DND-41 (cell line): ENCODE measurements at regions not wholly inside any gene's neighbourhood (a gene's known extent, or its start where the extent isn't known, plus 50 kb on each side); places are given as distances from the start of the nearest gene placed in this dataset.

Experiments
- EZH2 ChIP-seq: IDR thresholded peaks from 3 replicates; pipeline ENCODE4 v1.6.1; 2012; ENCODE audit warnings: borderline replicate concordance, low read depth, mild to moderate bottlenecking, moderate library complexity, low read length, inconsistent platforms; ENCODE audit not compliant: severe bottlenecking
- TF ChIP-seq, protein P1 (sequence below): IDR thresholded peaks from 2 replicates; pipeline ENCODE4 v1.5.1; 2012; ENCODE audit warnings: borderline replicate concordance, low read length, moderate library complexity, mild to moderate bottlenecking; ENCODE audit not compliant: poor library complexity, severe bottlenecking; ENCODE audit errors: extremely low read depth

DNA sequence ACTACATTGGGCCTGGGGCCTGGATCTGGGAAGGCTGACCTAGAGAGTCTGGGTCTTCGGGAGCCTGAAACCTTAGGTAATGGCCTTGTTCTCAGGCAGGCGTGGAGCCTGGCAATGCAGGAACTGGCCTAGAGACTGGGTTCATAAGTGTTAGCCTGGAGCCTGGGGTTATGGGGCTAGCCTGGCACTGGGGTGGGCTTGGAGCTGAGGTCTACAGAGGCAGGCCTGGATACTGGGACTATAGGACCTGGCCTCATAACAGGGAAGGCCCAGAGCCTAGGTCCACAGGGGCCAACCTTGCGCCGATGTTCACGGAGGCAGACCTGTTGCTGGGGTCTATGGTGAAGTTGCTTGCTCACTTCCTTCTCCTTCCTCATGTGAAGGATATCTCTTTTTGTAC is 843.8 kb upstream of the GJE1 start:
- TF ChIP-seq, protein P1, sequence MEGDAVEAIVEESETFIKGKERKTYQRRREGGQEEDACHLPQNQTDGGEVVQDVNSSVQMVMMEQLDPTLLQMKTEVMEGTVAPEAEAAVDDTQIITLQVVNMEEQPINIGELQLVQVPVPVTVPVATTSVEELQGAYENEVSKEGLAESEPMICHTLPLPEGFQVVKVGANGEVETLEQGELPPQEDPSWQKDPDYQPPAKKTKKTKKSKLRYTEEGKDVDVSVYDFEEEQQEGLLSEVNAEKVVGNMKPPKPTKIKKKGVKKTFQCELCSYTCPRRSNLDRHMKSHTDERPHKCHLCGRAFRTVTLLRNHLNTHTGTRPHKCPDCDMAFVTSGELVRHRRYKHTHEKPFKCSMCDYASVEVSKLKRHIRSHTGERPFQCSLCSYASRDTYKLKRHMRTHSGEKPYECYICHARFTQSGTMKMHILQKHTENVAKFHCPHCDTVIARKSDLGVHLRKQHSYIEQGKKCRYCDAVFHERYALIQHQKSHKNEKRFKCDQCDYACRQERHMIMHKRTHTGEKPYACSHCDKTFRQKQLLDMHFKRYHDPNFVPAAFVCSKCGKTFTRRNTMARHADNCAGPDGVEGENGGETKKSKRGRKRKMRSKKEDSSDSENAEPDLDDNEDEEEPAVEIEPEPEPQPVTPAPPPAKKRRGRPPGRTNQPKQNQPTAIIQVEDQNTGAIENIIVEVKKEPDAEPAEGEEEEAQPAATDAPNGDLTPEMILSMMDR, result no peak
- TF ChIP-seq EZH2, result no peak
